ENCODE measurements at regions not wholly inside any gene's neighbourhood (a gene's known extent, or its start where the extent isn't known, plus 50 kb on each side); places are given as distances from the start of the nearest gene placed in this dataset.

DNA sequence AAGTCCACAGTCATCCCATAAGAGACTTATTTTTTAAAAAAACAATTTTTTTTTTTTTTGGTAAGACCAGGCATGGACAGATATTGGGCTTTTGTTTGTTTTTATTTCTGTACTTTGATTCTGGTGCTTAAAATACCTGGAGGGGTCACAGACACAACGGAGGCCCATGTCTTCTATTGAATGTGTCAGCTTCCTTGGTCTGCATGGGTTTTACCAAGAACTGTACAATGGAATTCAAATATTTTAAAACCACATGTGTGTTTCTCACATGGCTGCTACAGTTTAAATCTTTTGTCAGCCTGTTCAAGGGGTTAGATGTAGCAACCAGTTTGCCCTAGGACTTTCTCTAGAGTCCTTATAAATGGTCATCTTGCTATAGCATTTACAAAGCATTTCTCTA, 139.8 kb downstream of the SOX4 start:
- Histone ChIP-seq H3K4me1 (peaks cover 0 to 27% of the 10 kb centered on the region in 2 donors), H3K27ac (peak overlapping the region; percentile 21 to 84), H3K27me3 (no peaks in the 10 kb centered on the region), H3K36me3 (no peaks in the 10 kb centered on the region), H3K4me3 (no peak overlapping the region), H3K9me3 (no peaks in the 10 kb centered on the region)
- TF ChIP-seq POLR2AphosphoS5 (IDR thresholded peaks at IDR 0.05): no peak
- no peak for TF ChIP-seq CTCF (IDR thresholded peaks at IDR 0.05)
- TF ChIP-seq POLR2A (IDR thresholded peaks at IDR 0.05): no peak
- intact Hi-C loops (cut with DNase I; ENCODE audit: low total_unique reads): no loop called here
- DNase-seq (ENCODE audit: low spot score in 2 of 2): no peak

DNA sequence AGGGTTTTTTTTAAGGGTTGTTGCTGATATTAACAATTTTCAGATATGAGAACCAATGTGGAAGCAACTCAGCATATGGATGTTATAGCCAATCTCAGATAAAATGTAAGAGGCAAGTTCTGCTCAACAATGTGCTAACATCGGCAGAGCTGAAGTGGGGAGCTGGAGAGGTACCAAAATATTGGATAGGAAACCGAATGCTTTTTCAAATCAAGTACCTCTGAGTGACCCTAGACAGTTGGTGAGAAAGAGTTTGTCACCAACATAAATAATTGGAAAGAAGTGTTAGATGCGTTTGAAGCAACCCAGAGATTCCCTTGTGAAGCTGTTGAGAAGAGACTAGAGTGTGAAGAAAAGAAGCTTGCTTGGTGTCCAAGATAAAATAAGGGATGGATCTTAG, 140.7 kb downstream of the SOX4 start:
- DNase-seq (ENCODE audit: low spot score in 2 of 2): no peak
- no peaks in the 10 kb centered on the region for H3K36me3 ChIP-seq
- no peak for TF ChIP-seq CTCF (IDR thresholded peaks at IDR 0.05)
- TF ChIP-seq POLR2AphosphoS5 (IDR thresholded peaks at IDR 0.05): no peak
- no peak for TF ChIP-seq POLR2A (IDR thresholded peaks at IDR 0.05)
- peak overlapping the region; percentile 21 to 84 for H3K27ac ChIP-seq
- H3K4me1 ChIP-seq: peaks cover 0 to 27% of the 10 kb centered on the region in 2 donors
- no peaks in the 10 kb centered on the region for H3K9me3 ChIP-seq
- no peak overlapping the region for H3K4me3 ChIP-seq
- H3K27me3 ChIP-seq: no peaks in the 10 kb centered on the region
- intact Hi-C loops (cut with DNase I; ENCODE audit: low total_unique reads): no loop called here

GRCh38 chr6:21738180-21739094, 144.9 kb downstream of the SOX4 start:
- Histone ChIP-seq H3K4me1 (peaks cover 0 to 2% of the 10 kb centered on the region in 2 donors), H3K9me3 (no peaks in the 10 kb centered on the region), H3K27me3 (no peaks in the 10 kb centered on the region), H3K36me3 (no peaks in the 10 kb centered on the region), H3K4me3 (no peak overlapping the region), H3K27ac (peak overlapping the region; percentile 10 to 64)
- DNase-seq (ENCODE audit: low spot score in 2 of 2): peak; percentile 55 to 68
- intact Hi-C loops (cut with DNase I; ENCODE audit: low total_unique reads): no loop called here
- TF ChIP-seq POLR2A (IDR thresholded peaks at IDR 0.05) (no peak), POLR2AphosphoS5 (IDR thresholded peaks at IDR 0.05) (peak in 1 of 3 donors; percentile 19)

DNA sequence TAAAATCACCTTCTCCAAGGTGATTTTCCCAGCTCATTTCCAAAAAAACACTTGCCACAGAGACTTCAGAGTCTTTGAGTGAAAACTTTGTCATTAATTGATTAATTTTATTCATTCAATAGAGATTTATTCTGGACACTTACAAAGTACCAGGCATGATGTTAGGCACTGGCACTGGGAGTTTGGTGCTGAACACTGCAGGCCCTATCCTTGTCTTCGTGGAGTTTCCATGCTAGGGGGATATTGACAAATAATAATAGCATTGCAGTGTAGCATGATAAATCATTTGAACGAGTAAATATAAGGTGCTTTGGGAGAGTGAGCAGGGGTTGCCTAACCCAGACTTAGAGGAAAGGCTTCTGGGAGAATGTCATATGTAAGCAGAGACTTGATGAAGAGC, 145.7 kb downstream of the SOX4 start:
- Histone ChIP-seq H3K9me3 (no peaks in the 10 kb centered on the region), H3K4me1 (no peaks in the 10 kb centered on the region), H3K27ac (peak overlapping the region; percentile 64 to 67), H3K27me3 (no peaks in the 10 kb centered on the region), H3K36me3 (no peaks in the 10 kb centered on the region), H3K4me3 (no peak overlapping the region)
- intact Hi-C loops (cut with DNase I; ENCODE audit: low total_unique reads): no loop called here
- DNase-seq (ENCODE audit: low spot score in 2 of 2): no peak
- TF ChIP-seq POLR2A (IDR thresholded peaks at IDR 0.05) (no peak), POLR2AphosphoS5 (IDR thresholded peaks at IDR 0.05) (no peak), CTCF (IDR thresholded peaks at IDR 0.05) (no peak)

GRCh38 chr6:21739838-21740237, 146.3 kb downstream of the SOX4 start:
- Histone ChIP-seq H3K4me3 (no peak overlapping the region), H3K27me3 (no peaks in the 10 kb centered on the region), H3K9me3 (no peaks in the 10 kb centered on the region), H3K4me1 (no peaks in the 10 kb centered on the region), H3K27ac (peak overlapping the region; percentile 64 to 67), H3K36me3 (no peaks in the 10 kb centered on the region)
- no peak for DNase-seq (ENCODE audit: low spot score in 2 of 2)
- intact Hi-C loops (cut with DNase I; ENCODE audit: low total_unique reads): no loop called here
- TF ChIP-seq CTCF (IDR thresholded peaks at IDR 0.05) (no peak), POLR2A (IDR thresholded peaks at IDR 0.05) (no peak), POLR2AphosphoS5 (IDR thresholded peaks at IDR 0.05) (no peak)

All from breast epithelium (tissue), 4 donors.